Endothelial cell of umbilical vein (primary cell): ENCODE measurements at regions not wholly inside any gene's neighbourhood (a gene's known extent, or its start where the extent isn't known, plus 50 kb on each side); places are given as distances from the start of the nearest gene placed in this dataset.

Experiments used
- BruUV-seq: library from RNA; stranded (reverse); fragments of 400-500 nt; replicated peaks from 2 replicates; lab custom pipeline; 2021; lab: Mats Ljungman, UMichigan
- CTCF ChIA-PET: fragments of 300-600, 350-600 bp; sonication (Branson Sonifier 250); formaldehyde crosslinking; loops from one replicate; lab custom pipeline; 2021; ENCODE audit warnings: antibody characterized with exemption, inconsistent platforms; lab: Charles Lee
- POLR2A ChIA-PET: fragments of 300-600, 350-600 bp; sonication (Branson Sonifier 250); formaldehyde crosslinking; loops from one replicate; lab custom pipeline; 2021; ENCODE audit warnings: antibody characterized with exemption, inconsistent platforms; lab: Charles Lee
- DNase-seq: peaks from one replicate; pipeline ENCODE4 v3.0.0-alpha.2; 2011; ENCODE audit warnings: low read depth, low spot score
- FAIRE-seq: peaks from 2 replicates; lab custom pipeline; 2011; peaks lifted over from hg19 to GRCh38; lab: Jason Lieb, UNC
- H2AFZ ChIP-seq: 2 replicates; pipeline ENCODE4 v1.6.0; 2012; ENCODE audit warnings: low read depth, low read length, control low read depth, inconsistent platforms
- H3K27ac ChIP-seq: 2 replicates; pipeline ENCODE4 v1.5.1; 2011; ENCODE audit warnings: low read depth, mild to moderate bottlenecking, control low read depth, low read length, moderate library complexity; ENCODE audit not compliant: insufficient read depth
- H3K27me3 ChIP-seq, 2 experiments: 2 replicates each; pipeline versions ENCODE4 v1.6.0 to v1.6.1; 2011; ENCODE audit warnings: low read length in 2 of 2, mixed read lengths in 1 of 2; ENCODE audit not compliant: control insufficient read depth in 2 of 2, insufficient read depth in 2 of 2
- H3K36me3 ChIP-seq, 2 experiments: 2 replicates in 1 of 2; 3 replicates in 1 of 2; pipeline ENCODE4 v1.5.1; 2011; ENCODE audit warnings: low read length in 2 of 2, mild to moderate bottlenecking in 1 of 2, moderate library complexity in 1 of 2; ENCODE audit not compliant: control insufficient read depth in 2 of 2, insufficient read depth in 2 of 2; ENCODE audit errors: extremely low read depth in 1 of 2
- H3K4me1 ChIP-seq: 3 replicates; pipeline ENCODE4 v1.5.1; 2011; ENCODE audit warnings: mild to moderate bottlenecking, low read length; ENCODE audit not compliant: control insufficient read depth, insufficient read depth; ENCODE audit errors: extremely low read depth
- H3K4me2 ChIP-seq: 2 replicates; pipeline ENCODE4 v1.6.1; 2011; ENCODE audit warnings: low read length, control low read depth, mixed read lengths; ENCODE audit not compliant: insufficient read depth
- H3K4me3 ChIP-seq, 3 experiments: fragments of 200-600 bp in 1 of 3; sonication (generic), shearing (Covaris generic) in 1 of 3; replicated peaks in 1 of 3; 2 replicates each; pipeline ENCODE4 v1.5.1; 2011 to 2016; ENCODE audit warnings: control low read depth in 3 of 3, low read length in 3 of 3, mild to moderate bottlenecking in 2 of 3, inconsistent platforms in 1 of 3, low read depth in 1 of 3, moderate library complexity in 1 of 3; ENCODE audit not compliant: insufficient read depth in 1 of 3
- H3K79me2 ChIP-seq: 2 replicates; pipeline ENCODE4 v1.6.0; 2012; ENCODE audit warnings: low read length, inconsistent platforms; ENCODE audit not compliant: control insufficient read depth, insufficient read depth
- H3K9ac ChIP-seq: replicated peaks from 2 replicates; pipeline ENCODE3; 2011; ENCODE audit warnings: low read length, control low read depth; ENCODE audit not compliant: insufficient read depth; ENCODE audit errors: extremely low read depth
- H3K9me1 ChIP-seq: replicated peaks from 3 replicates; pipeline ENCODE4 v1.6.0; 2011; ENCODE audit warnings: mild to moderate bottlenecking, low read length; ENCODE audit not compliant: control insufficient read depth, insufficient read depth; ENCODE audit errors: extremely low read depth
- H3K9me3 ChIP-seq: replicated peaks from 2 replicates; pipeline ENCODE4 v1.5.1; 2012; ENCODE audit warnings: low read length, inconsistent platforms; ENCODE audit not compliant: control insufficient read depth, insufficient read depth
- H4K20me1 ChIP-seq: replicated peaks from 2 replicates; pipeline ENCODE3; 2011; ENCODE audit warnings: mild to moderate bottlenecking, low read length; ENCODE audit not compliant: control insufficient read depth, insufficient read depth; ENCODE audit errors: extremely low read depth
- CTCF ChIP-seq, 2 donors: IDR thresholded peaks; 1 replicate in 1 of 2; 2 replicates in 1 of 2; pipeline ENCODE4 v1.5.1; 2011; ENCODE audit warnings: low read length in 2 of 2, mild to moderate bottlenecking in 2 of 2, moderate library complexity in 2 of 2, control low read depth in 1 of 2, inconsistent platforms in 1 of 2, low read depth in 1 of 2; ENCODE audit not compliant: insufficient read depth in 1 of 2; ENCODE audit errors: extremely low read depth in 1 of 2
- EZH2 ChIP-seq: IDR thresholded peaks from 2 replicates; pipeline ENCODE4 v1.6.1; 2012; ENCODE audit warnings: borderline replicate concordance, low read depth, mild to moderate bottlenecking, moderate library complexity, low read length, inconsistent platforms; ENCODE audit not compliant: severe bottlenecking
- FOS ChIP-seq: IDR thresholded peaks from 2 replicates; pipeline ENCODE4 v1.6.1; 2011; ENCODE audit warnings: mild to moderate bottlenecking, low read length, moderate library complexity, borderline replicate concordance; ENCODE audit not compliant: insufficient read depth
- JUN ChIP-seq: IDR thresholded peaks from 2 replicates; pipeline ENCODE4 v1.6.1; 2011; ENCODE audit warnings: borderline replicate concordance, low read depth; ENCODE audit not compliant: insufficient read length, insufficient read depth
- MAX ChIP-seq: IDR thresholded peaks from 2 replicates; pipeline ENCODE4 v1.6.1; 2011; ENCODE audit not compliant: insufficient read depth, insufficient read length
- MYC ChIP-seq: IDR thresholded peaks from one replicate; pipeline ENCODE4 v1.6.1; 2011; ENCODE audit warnings: mild to moderate bottlenecking, low read depth, low read length
- POLR2A ChIP-seq: IDR thresholded peaks from 2 replicates; pipeline ENCODE4 v1.6.1; 2012; ENCODE audit warnings: low read depth, mild to moderate bottlenecking, control low read depth, low read length
- dilution Hi-C: fragments of 300-500 bp; cut with MboI; formaldehyde crosslinking; loops from one replicate; pipeline ENCODE4 v1.15.0; 2019; ENCODE audit warnings: low sequenced_read_pairs; ENCODE audit not compliant: extremely low pct_ligation_motif_present
- intact Hi-C: fragments of 100-400 bp; cut with micrococcal nuclease; formaldehyde crosslinking; loops from one replicate; pipeline ENCODE4 v1.10.0; 2022

DNA sequence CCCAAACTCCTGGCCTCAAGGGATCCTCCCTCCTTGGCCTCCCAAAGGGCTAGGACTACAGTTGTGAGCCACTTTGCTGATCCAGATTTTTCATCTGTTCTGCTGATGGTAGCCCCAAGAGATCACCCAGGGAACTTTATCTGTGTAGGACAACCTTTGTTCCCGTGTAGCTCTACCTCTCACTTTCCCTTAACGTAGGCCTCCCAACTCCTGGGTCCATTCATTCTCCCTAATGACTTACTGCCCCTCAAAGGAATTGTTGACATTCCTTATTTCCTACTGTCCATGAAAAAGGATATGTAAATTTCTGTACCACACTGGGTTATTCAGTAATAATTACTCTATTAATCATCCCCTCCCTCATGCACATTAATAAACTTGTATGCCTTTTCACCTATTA is 51.0 kb upstream of the PHF24 start:
- H2AFZ ChIP-seq, result no peak overlapping the region
- intact Hi-C loops, result no loop called here
- no peak for DNase-seq
- H3K79me2 ChIP-seq, result no peaks in the 10 kb centered on the region
- H3K36me3 ChIP-seq, result no peaks in the 10 kb centered on the region
- BruUV-seq, result no TSS peak
- no peaks in the 10 kb centered on the region for H3K4me1 ChIP-seq
- no peak for TF ChIP-seq CTCF (IDR thresholded peaks at IDR 0.05; ENCODE audit: extremely low read depth in 1 of 2, insufficient read depth in 1 of 2, low read depth in 1 of 2, low read length in 2 of 2)
- TF ChIP-seq MAX, result no peak
- no peak for TF ChIP-seq MYC
- no peak for TF ChIP-seq FOS
- no peak for TF ChIP-seq POLR2A
- TF ChIP-seq EZH2, result no peak
- no peak for TF ChIP-seq JUN
- no peaks in the 10 kb centered on the region for H3K9me3 ChIP-seq
- H3K4me3 ChIP-seq, result no peak overlapping the region
- no peak overlapping the region for H3K27ac ChIP-seq
- H3K9ac ChIP-seq, result no peak overlapping the region
- POLR2A ChIA-PET, result no interaction called here
- CTCF ChIA-PET, result no interaction called here
- dilution Hi-C loops, result no loop called here
- no peak overlapping the region for H3K4me2 ChIP-seq
- no peaks in the 10 kb centered on the region for H3K9me1 ChIP-seq
- no peaks in the 10 kb centered on the region for H4K20me1 ChIP-seq
- FAIRE-seq, result no peak
- peaks cover 10 to 27% of the 10 kb centered on the region in 2 experiments for H3K27me3 ChIP-seq
